GM12874 (cell line): ENCODE measurements at regions not wholly inside any gene's neighbourhood (a gene's known extent, or its start where the extent isn't known, plus 50 kb on each side); places are given as distances from the start of the nearest gene placed in this dataset.

Experiments
- CTCF ChIP-seq: IDR thresholded peaks from 2 replicates; pipeline ENCODE4 v1.5.1; 2011; ENCODE audit warnings: low read depth, mild to moderate bottlenecking, control low read depth, low read length, moderate library complexity; ENCODE audit not compliant: insufficient read depth

GRCh38 chr3:70738291-70738681 is 425.8 kb upstream of the MDFIC2 start:
- TF ChIP-seq CTCF = no peak

GRCh38 chr3:70737666-70738290 is 425.3 kb upstream of the MDFIC2 start:
- no peak for TF ChIP-seq CTCF

- no peak for TF ChIP-seq CTCF
Measured at GRCh38 chr3:70736009-70736408, 423.6 kb upstream of the MDFIC2 start.

- no peak for TF ChIP-seq CTCF
Measured at GRCh38 chr3:70734756-70735155, 422.3 kb upstream of the MDFIC2 start.

- no peak for TF ChIP-seq CTCF
Measured at GRCh38 chr3:70731046-70731445, 418.6 kb upstream of the MDFIC2 start.

- no peak for TF ChIP-seq CTCF
Measured at GRCh38 chr3:70729845-70730244, 417.4 kb upstream of the MDFIC2 start.

- no peak for TF ChIP-seq CTCF
Measured at GRCh38 chr3:70728311-70728710, 415.9 kb upstream of the MDFIC2 start.

GRCh38 chr3:70726961-70727360 is 414.5 kb upstream of the MDFIC2 start:
- no peak for TF ChIP-seq CTCF
